Stimulated activated naive CD4-positive, alpha-beta T cell treated with Interleukin-2 at 50 U/mL for 16 hours (primary cell): ENCODE measurements at regions not wholly inside any gene's neighbourhood (a gene's known extent, or its start where the extent isn't known, plus 50 kb on each side); places are given as distances from the start of the nearest gene placed in this dataset.
"Not testable (repeated sequence)": the region's sequence is repeated elsewhere in the genome, so short reads cannot be mapped to it uniquely, and the experiment has no call there.

Source experiments
- DNase-seq: peaks from one replicate; lab custom pipeline; 2025; lab: John Stamatoyannopoulos, UW

- DNase-seq, result no peak
These were observed 190.6 kb upstream of the SLC39A10 start for GRCh38 chr2:195466427-195466826.

- no peak for DNase-seq
These were observed 196.0 kb upstream of the SLC39A10 start for GRCh38 chr2:195461010-195461409.

DNA sequence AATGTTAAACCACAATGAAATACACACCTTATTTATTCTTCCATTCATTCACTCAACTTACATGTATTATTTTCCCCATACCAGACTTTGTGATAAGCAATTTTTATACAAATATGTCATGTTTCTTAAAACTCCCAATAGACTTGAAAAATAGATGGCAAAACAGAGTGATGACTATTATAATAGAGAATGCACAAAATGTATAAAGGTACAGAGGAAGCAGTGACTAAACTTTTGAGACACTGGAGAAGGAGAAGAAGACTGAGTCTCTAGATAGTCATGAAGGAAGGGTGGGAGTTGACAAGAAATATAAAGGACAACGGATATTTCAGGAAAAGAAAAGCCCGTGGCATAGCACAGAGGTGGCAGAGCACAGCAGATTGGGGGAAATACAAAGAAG lies 198.1 kb upstream of the SLC39A10 start:
- no peak for DNase-seq

DNA sequence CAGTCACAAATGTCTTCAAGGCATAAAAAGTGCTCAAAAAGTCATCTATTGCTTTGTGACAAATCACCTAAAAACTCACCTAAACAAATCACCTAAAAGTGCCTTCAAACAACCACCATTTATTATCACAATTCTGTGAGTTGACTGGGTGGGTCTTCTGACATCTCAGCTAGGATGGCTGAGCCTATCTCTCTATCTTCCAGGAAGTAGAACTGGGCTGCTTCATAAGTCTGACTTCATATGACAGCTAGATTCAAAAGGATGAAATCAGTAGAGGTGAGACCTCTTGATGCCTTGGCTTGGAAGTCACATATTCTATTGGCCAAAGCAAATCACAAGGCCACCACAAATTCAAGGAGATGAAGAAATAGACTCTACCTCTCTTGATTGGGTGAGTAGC lies 199.2 kb upstream of the SLC39A10 start:
- no peak for DNase-seq

DNA sequence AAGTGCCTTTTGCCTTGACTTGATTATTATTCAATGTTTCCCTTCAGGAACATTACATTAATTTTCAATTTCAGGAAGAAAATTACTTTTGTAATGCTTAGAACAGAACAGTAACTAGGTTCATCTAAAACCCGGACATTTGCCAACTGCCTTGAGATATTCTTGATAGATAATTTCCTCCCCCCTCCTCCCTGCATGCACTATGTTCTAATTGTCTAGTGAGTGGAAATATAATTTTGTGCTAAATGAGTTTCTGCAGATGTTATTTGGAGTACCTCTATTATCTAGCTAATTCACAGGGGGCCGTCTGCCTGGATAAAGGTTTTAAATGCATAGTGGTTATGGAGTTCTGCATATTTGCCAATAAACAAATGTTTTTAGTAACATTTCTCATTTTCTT lies 200.3 kb upstream of the SLC39A10 start:
- no peak for DNase-seq

GRCh38 chr2:195451160-195451559 lies 205.9 kb upstream of the SLC39A10 start:
- no peak for DNase-seq

DNA sequence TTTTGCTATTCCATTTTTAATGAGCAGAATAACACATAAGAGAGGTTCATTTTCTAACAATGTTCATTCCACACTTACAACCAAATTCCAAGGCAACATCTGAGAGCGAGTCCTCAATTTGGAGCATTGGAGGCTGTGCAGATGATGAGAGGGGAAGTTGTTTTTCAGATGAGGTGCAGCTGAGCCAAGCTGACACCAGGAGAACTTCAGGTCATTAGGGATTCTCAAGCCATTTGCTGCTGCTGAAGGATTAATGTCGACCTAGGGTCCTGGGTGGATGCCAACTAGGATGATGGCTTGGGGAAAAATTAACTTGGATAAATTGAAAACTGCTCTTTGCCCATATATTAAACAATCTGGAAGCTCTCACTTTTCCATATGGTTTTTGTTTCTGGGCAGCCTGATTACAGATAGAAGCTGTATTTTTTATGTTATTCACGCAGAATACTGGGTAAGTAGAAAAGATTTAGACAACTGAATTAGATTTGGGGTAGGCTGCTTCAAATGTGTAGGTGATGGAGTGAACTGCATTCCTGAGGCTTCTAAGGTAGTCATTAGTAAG lies 206.4 kb upstream of the SLC39A10 start:
- DNase-seq, result no peak

GRCh38 chr2:195447323-195447975 lies 209.6 kb upstream of the SLC39A10 start:
- no peak for DNase-seq

DNA sequence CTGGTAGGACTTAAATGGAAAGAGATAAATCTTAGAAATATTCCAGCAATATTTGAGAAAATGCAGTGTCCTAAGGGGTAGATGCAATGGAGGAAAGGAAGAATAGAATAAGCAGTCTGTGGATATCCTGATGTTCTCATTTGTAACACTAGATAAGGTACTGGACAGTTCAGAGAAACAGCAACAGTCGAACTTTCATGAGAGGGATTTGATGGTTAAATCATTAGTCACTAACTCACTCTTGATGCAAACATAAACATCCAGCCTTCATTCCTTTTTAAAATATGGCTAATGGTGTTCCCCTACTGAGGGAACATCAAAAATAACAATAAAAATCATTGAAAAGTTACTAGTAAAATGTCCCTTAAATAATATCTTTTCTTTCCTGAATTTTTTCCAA lies 211.4 kb upstream of the SLC39A10 start:
- DNase-seq, result no peak

- DNase-seq, result no peak
These were observed 213.1 kb upstream of the SLC39A10 start for GRCh38 chr2:195443926-195444325.

GRCh38 chr2:195442458-195443175 lies 214.4 kb upstream of the SLC39A10 start:
- DNase-seq, result no peak

- no peak for DNase-seq
These were observed 218.3 kb upstream of the SLC39A10 start for GRCh38 chr2:195438692-195439091.

GRCh38 chr2:195437521-195437920 lies 219.5 kb upstream of the SLC39A10 start:
- DNase-seq, result no peak

- no peak for DNase-seq
These were observed 222.7 kb upstream of the SLC39A10 start for GRCh38 chr2:195434346-195434745.

DNA sequence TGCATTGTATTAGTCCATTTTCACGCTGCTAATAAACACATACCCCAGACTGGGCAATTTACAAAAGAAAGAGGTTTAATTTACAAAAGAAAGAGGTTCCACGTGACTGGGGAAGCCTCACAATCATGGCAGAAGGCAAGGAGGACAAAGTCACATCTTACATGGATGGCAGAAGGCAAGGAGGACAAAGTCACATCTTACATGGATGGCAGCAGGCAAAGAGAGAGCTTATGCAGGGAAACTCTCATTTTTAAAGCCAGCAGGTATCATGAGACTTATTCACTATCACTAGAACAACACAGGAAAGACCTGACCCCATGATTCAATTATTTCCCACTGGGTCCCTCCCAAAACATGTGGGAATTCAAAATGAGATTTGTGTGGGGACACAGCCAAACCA lies 223.3 kb upstream of the SLC39A10 start:
- not testable (repeated sequence) for DNase-seq

DNA sequence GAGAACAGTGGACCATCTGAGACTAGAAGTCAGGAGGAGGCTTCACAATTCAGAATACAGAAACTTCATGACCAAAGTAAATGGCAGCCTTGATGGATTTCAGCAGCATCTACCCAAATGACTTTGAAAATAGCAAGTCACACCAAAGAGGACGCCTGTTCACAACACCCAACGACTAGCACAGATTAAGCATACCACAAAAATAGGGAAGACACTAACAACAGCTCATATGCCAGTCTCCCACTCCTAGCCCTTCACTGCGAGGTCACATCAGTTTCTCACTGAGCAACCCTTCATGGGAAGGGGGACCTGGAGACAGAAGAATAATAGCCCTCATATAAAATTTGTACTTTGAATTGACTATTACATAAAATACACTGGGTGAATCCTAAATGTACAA lies 228.4 kb upstream of the SLC39A10 start:
- DNase-seq, result no peak

DNA sequence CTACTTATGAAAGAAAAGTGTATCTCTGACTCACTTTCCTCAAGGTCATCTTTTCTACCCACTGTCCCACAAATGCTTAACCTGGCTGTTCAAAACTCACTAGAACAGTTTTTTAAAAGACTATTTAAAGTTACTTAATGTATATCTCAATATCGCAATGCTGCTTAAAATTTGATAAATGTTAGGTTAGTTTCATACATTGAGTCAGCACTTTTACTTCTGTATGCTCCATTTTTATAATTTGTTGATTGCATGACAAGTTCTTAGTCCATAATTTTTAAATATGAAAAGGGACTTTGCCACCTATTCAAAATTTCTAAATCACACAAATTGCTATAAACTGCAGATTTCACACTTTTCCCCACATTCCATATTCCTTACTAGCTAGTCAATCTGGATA lies 231.7 kb upstream of the SLC39A10 start:
- no peak for DNase-seq

DNA sequence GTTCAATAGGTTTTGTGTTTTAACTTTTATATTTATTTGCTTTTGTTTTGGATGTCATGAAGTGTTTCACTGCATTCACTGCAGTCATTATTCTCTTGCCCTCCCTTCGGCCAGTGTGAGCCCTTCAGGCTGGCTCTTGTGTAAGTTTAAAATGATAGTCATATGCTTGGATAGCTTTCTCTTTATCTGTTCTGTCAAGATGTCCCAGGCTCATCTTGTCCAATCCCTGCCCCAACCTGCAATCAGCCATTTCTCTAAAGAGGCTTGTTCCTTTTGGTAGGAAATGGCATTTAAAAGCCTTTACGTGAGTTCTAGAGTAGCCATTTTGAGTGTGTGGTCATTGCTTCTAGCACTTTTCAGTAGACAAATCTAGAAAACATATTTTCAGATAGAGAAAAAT lies 238.0 kb upstream of the SLC39A10 start:
- DNase-seq, result no peak

DNA sequence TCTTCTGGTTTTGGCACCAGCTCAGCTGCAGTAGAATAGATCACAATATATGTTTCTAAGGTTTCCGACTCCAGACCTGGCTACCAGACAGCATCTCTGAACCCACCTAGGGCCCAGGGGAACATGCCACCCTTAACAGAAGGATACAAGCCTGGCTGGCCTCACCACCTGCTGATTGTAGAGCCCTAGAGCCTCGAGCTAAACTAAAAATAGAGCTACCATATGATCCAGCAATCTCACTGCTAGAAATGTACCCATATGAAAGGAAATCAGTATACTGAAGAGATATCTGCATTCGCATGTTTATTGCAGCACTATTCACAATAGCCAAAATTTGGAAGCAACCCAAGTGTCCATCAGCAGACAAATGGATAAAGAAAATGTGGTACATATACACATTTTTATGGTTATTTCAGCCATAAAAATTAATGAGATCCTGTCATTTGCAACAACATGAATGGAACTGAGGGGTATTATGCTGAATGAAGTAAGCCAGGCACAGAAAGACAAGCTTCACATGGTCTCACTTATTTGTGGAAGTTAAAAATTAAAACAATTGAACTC lies 242.4 kb upstream of the SLC39A10 start:
- no peak for DNase-seq

DNA sequence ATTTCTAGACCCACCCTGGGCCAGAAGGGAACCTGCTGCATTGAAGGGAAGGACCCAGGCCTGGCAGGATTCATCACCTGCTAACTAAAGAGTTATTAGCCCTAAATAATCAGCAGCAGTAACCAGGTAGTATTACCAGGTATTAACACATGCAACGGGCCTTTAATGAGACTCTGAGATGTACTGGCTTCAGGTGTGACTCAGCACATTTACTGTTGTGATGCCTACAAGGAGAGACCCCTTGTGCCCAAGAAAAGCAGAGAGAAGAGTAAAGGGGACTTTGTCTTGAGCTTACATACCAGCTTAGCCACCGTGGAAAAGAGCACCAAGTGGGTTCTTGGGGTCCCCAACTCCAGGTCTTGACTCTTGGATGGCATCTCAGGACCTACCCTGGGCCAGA lies 243.1 kb upstream of the SLC39A10 start:
- DNase-seq, result no peak

GRCh38 chr2:195413422-195413821 lies 243.6 kb upstream of the SLC39A10 start:
- DNase-seq, result no peak

- no peak for DNase-seq
These were observed 245.8 kb upstream of the SLC39A10 start for GRCh38 chr2:195411219-195411687.

DNA sequence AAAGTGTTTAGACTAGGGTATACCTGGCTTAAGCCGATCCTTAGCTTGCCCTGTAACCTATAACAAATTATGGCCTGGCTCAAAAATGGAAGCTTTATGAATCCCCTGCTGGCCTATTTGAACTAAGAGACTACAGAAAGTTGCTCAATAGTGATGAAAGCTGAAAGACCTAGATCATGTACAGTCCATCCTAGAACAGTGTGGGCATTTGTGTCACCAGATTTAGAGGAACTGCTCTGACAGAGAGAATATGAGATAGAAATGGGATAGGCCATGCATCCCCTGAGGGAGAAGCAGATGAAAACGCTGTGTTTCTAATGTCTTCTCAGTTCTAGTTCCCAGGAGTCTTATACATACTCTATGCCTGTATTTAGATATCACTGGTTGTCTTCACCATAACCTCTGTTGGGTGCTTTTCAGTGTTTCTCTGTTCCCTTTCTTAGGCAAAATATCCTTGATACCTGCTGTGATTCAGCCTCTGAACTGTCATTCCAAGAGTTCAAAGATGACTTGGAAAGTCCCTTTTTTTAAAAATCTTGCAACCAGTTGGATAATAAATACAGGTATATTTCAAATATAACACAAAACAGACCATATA lies 246.9 kb upstream of the SLC39A10 start:
- DNase-seq, result no peak
